HG03108 (cell line): ENCODE measurements at regions not wholly inside any gene's neighbourhood (a gene's known extent, or its start where the extent isn't known, plus 50 kb on each side); places are given as distances from the start of the nearest gene placed in this dataset.

Experiments
- ATAC-seq: cut with Tn5 transposase; IDR thresholded peaks from one replicate; pipeline ENCODE4 v1.9.1; 2021; ENCODE audit warnings: moderate library complexity; ENCODE audit not compliant: unreplicated experiment

DNA sequence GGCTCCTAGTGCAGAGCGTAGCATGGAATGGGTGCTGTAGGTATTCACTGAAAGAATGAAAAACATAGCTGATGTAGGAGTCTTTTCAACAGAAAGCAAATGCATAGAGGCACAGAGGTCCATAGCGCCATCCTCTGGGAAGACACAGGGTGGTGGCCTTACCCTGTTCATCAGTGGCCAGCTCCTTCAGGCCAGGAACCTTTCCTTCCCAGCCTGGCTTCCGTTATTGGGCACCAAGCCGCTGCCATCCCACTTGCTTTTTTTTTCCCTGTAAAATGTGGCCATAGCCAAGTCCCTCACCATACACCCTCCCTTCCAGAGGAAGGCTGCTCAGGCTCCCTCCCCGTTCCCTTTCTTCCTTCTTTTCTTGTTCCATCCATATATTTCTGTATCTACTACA lies 118.1 kb downstream of the ZNF621 start:
- ATAC-seq, result no peak

- no peak for ATAC-seq
Observed at GRCh38 chr3:40645883-40646282, 121.1 kb downstream of the ZNF621 start.

- ATAC-seq, result no peak
Observed at GRCh38 chr3:40649346-40649745, 124.6 kb downstream of the ZNF621 start.

- ATAC-seq, result no peak
Observed at GRCh38 chr3:40652072-40652471, 127.3 kb downstream of the ZNF621 start.

DNA sequence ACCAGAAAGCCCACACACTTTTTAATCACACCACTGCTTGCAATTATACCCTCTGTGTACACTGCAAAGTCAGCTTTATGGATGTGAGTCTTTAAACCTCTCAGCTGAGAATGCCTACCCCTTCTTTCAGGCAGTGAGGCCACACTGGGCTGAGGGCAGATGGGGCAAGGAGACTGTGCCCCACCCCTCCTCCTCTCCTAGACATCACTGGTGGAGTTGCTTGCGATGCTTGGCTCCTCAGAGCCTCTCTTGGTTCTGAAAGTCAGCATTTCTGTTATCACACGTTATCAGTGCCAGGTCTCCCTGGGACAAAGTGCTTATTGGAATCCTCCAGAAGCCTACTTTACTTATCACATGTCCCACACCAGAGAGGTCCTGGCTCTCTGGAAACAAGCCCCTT lies 128.2 kb downstream of the ZNF621 start:
- no peak for ATAC-seq

GRCh38 chr3:40653878-40654277 lies 129.1 kb downstream of the ZNF621 start:
- ATAC-seq, result no peak

- ATAC-seq, result no peak
Observed at GRCh38 chr3:40655551-40655950, 130.8 kb downstream of the ZNF621 start.

DNA sequence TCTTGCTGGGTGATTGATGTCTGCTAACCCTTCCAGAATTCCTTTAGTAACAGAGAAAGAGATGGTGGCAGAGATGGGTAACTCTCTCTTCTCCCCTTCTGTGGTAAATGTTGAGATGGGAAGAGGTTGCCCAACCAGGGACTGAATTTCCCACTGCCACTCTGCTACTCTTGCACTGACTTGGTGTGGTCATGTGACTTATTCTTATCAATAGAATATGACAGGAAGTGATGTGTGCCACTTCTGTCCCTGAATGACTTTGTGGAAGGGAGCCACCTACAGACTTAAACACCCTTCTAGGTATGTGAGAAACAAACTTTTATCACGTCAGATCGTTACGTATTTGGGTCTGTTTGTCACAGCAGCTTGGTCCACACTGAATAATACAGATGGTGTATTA lies 132.9 kb downstream of the ZNF621 start:
- ATAC-seq, result no peak

GRCh38 chr3:40658305-40658704 lies 133.5 kb downstream of the ZNF621 start:
- no peak for ATAC-seq

GRCh38 chr3:40660554-40660953 lies 135.8 kb downstream of the ZNF621 start:
- no peak for ATAC-seq

DNA sequence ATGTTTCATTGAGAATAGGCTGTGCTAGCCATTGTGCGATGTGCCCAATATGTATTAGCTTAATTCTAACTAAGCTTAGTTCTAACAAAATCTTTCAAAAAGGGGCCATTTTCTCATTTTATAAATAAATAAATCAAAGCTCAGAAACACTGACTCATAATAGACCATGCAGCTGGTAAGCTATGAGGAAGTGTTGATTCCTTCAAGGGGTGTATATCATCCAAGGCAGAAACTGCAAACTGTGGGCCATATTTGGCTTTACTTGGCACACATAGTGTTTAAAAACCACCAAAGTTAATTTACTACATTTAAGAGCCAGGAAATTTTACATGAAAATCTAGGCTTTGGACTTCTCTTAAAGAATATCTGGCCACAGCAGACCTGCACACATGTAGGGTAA lies 136.5 kb downstream of the ZNF621 start:
- no peak for ATAC-seq

DNA sequence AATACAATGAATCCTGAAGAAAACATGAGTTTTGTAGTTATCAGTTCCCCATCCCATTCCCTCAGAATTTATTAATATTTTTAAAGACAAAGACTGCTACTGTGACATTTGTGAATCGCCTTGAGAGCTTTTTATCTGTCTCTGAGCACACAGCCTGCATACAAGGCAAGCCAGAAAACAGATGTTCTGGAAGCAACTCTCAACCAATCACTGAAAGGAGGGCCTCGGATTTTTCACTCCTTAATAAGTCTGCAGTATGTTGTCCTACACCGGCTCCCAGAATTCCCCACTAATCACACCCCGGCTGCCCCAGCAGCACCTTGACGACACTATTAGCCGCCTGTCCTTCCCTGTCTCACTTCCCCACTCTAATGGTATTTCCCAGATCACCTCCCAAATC lies 138.5 kb downstream of the ZNF621 start:
- no peak for ATAC-seq

GRCh38 chr3:40669176-40669575 lies 144.4 kb downstream of the ZNF621 start:
- ATAC-seq, result no peak

DNA sequence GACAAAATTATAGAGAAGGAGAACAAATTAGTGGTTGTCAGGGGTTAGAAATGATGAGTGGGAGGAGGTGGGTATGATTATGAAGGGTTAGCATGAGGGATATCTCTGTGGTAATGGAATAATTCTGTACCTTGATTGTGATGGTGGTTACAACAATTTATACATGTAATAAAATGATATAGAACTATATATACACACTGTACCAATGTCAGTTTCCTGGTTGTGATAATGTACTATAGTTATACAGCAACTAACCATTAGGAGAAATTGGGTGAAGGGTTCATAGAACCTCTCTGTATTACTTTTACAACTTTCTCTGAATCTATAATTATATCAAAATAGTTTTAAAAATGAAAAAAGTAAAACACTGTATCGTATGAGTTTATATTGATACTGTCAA lies 148.1 kb downstream of the ZNF621 start:
- no peak for ATAC-seq

DNA sequence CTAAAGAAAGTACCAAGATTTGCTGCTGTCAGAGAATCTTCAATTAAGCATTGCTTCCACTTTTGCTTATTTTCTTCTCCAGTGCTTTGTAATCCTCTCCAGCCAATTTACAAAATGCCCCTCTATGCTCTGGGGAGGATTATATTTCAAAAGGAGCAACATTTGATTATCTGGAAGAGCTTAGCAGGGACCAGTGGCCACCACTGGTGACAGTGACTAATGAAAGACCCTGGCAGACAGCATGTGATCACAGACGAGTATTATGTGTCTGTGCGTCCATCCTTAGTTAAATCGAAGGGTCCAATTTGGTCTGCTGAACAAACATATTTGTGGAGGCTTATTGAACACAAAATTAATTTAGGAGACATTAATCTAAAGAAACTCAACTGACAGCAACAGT lies 152.6 kb downstream of the ZNF621 start:
- no peak for ATAC-seq

GRCh38 chr3:40677749-40678148 lies 153.0 kb downstream of the ZNF621 start:
- ATAC-seq, result no peak

- ATAC-seq, result no peak
Observed at GRCh38 chr3:40679290-40679689, 154.5 kb downstream of the ZNF621 start.

GRCh38 chr3:40680685-40681657 lies 156.2 kb downstream of the ZNF621 start:
- ATAC-seq, result peak; percentile 50

- ATAC-seq, result no peak
Observed at GRCh38 chr3:40681658-40682055, 156.9 kb downstream of the ZNF621 start.

GRCh38 chr3:40689837-40690236 lies 165.1 kb downstream of the ZNF621 start:
- no peak for ATAC-seq

DNA sequence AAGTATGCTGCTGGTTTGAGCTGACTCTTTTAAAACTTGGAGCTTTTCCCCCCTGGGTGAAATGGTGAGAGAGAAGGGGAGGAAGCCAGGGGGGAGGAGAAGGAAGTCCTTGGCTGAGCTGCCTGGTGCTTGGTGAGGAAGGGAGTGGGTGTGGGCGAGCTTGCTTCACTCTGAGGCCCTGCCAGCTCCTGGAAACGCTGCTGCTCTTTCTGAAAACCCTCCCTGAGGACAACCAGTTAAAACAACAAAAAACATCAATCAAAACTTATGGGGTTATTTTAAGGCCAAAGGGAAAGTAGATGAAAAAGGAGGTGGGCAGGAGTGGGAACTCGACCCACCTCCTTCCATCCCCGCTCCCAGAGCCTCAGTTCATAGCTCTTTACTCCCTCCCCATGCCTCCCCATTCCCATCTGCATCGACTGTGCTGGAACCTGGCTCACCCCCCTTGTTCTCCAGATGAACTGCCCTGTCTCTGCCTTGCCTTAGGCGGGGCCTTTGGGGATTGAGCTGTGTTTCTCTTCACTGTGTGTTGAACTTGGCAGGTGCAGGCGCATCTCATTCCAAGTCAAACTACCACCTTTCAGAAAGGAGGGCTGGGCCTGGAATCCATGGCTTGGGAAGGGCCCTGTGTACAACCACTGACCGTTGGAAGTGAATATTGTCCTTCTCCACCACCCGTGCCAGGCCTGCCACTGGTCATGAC lies 166.1 kb downstream of the ZNF621 start:
- no peak for ATAC-seq

GRCh38 chr3:40691452-40691861 lies 166.7 kb downstream of the ZNF621 start:
- no peak for ATAC-seq
